ACC112 (cell line): ENCODE measurements at regions not wholly inside any gene's neighbourhood (a gene's known extent, or its start where the extent isn't known, plus 50 kb on each side); places are given as distances from the start of the nearest gene placed in this dataset.
"Not testable (repeated sequence)": the region's sequence is repeated elsewhere in the genome, so short reads cannot be mapped to it uniquely, and the experiment has no call there.

Experiments used
- H2AFZ ChIP-seq: fragments of 200-600 bp; sonication (generic); one replicate; pipeline ENCODE4 v1.6.0; 2017; ENCODE audit warnings: antibody characterized with exemption, low read length; ENCODE audit not compliant: unreplicated experiment
- H3K27ac ChIP-seq: fragments of 200-600 bp; sonication (generic); 2 replicates; pipeline ENCODE4 v1.5.1; 2014; ENCODE audit warnings: low read depth, mild to moderate bottlenecking, antibody characterized with exemption, low read length, moderate library complexity
- H3K27me3 ChIP-seq: fragments of 200-600 bp; sonication (generic); 2 replicates; pipeline ENCODE4 v1.6.1; 2014; ENCODE audit warnings: mild to moderate bottlenecking, antibody characterized with exemption, low read length, moderate library complexity, mixed read lengths; ENCODE audit not compliant: insufficient read depth
- H3K36me3 ChIP-seq: fragments of 200-600 bp; sonication (generic); 2 replicates; pipeline ENCODE4 v1.6.1; 2016; ENCODE audit warnings: mild to moderate bottlenecking, antibody characterized with exemption, low read length, moderate library complexity, mixed read lengths; ENCODE audit not compliant: insufficient read depth
- H3K4me1 ChIP-seq: fragments of 200-600 bp; sonication (generic); one replicate; pipeline ENCODE4 v1.6.1; 2016; ENCODE audit warnings: low read length, mixed read lengths; ENCODE audit not compliant: insufficient read depth, unreplicated experiment, control insufficient read depth
- H3K4me3 ChIP-seq: fragments of 200-600 bp; sonication (generic); 2 replicates; pipeline ENCODE4 v1.5.1; 2014; ENCODE audit warnings: mild to moderate bottlenecking, low read depth, low read length
- H3K79me2 ChIP-seq: fragments of 200-600 bp; sonication (generic); one replicate; pipeline ENCODE4 v1.6.0; 2016; ENCODE audit warnings: low read length; ENCODE audit not compliant: control insufficient read depth, unreplicated experiment, insufficient read depth

- H3K4me1 ChIP-seq, result no peaks in the 10 kb centered on the region
- no peak overlapping the region for H3K27ac ChIP-seq
- H3K79me2 ChIP-seq, result no peaks in the 10 kb centered on the region
- no peaks in the 10 kb centered on the region for H3K27me3 ChIP-seq
- no peaks in the 10 kb centered on the region for H3K36me3 ChIP-seq
- H2AFZ ChIP-seq, result no peak overlapping the region
- no peak overlapping the region for H3K4me3 ChIP-seq
These were observed 481.8 kb downstream of the TFAP2B start for GRCh38 chr6:51300510-51300909.

- Histone ChIP-seq H3K79me2 (no peaks in the 10 kb centered on the region), H3K4me3 (no peak overlapping the region), H3K27me3 (no peaks in the 10 kb centered on the region), H3K4me1 (no peaks in the 10 kb centered on the region), H3K27ac (no peak overlapping the region), H3K36me3 (no peaks in the 10 kb centered on the region), H2AFZ (no peak overlapping the region)
These were observed 483.3 kb downstream of the TFAP2B start for GRCh38 chr6:51301962-51302361.

DNA sequence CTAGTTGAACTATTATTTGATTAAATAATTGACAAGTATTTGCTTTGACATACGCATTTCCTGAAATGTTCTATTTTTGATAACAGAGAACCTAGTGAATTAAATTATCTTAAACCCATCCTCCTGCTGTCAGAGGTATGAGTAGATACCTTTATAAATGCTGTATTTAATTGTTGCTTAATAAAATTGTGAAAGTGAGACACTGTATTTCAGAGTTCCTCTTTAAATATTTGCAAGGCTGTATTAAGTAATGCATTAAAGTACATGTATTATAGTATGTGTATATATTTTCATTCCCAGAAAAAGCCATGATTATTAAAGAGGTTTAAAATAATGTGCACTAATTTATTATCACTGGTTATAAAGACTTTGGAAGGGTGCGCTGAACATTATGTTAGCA lies 483.8 kb downstream of the TFAP2B start:
- Histone ChIP-seq H2AFZ (no peak overlapping the region), H3K27ac (no peak overlapping the region), H3K4me1 (no peaks in the 10 kb centered on the region), H3K36me3 (no peaks in the 10 kb centered on the region), H3K27me3 (no peaks in the 10 kb centered on the region), H3K4me3 (no peak overlapping the region), H3K79me2 (no peaks in the 10 kb centered on the region)

- H3K27me3 ChIP-seq, result no peaks in the 10 kb centered on the region
- no peak overlapping the region for H3K27ac ChIP-seq
- no peaks in the 10 kb centered on the region for H3K79me2 ChIP-seq
- no peak overlapping the region for H2AFZ ChIP-seq
- no peaks in the 10 kb centered on the region for H3K4me1 ChIP-seq
- H3K4me3 ChIP-seq, result no peak overlapping the region
- no peaks in the 10 kb centered on the region for H3K36me3 ChIP-seq
These were observed 484.7 kb downstream of the TFAP2B start for GRCh38 chr6:51303338-51303737.

- Histone ChIP-seq H3K27me3 (no peaks in the 10 kb centered on the region), H3K27ac (no peak overlapping the region), H3K79me2 (no peaks in the 10 kb centered on the region), H2AFZ (no peak overlapping the region), H3K4me1 (no peaks in the 10 kb centered on the region), H3K4me3 (no peak overlapping the region), H3K36me3 (no peaks in the 10 kb centered on the region)
These were observed 496.3 kb downstream of the TFAP2B start for GRCh38 chr6:51314965-51315364.

DNA sequence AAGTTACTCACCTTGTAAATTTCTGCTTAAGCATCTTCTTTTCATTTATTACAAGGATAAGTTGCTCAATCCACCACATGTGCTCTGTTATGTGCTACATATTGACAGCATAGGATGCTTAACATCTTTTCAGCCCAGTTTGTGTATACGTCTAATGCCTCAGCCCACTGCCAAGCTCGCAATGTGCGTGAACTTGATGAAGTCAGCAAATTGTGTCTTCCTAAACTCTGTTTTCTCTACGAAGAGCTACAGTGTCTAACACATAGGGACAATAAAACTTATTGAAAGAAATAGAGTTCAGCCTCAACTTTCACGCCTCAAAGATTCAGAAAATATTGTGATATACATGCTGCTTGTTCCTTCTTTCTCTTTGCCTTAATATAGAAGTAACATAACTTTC lies 500.0 kb downstream of the TFAP2B start:
- Histone ChIP-seq H3K27ac (no peak overlapping the region), H3K27me3 (no peaks in the 10 kb centered on the region), H2AFZ (no peak overlapping the region), H3K79me2 (no peaks in the 10 kb centered on the region), H3K4me1 (no peaks in the 10 kb centered on the region), H3K4me3 (no peak overlapping the region), H3K36me3 (no peaks in the 10 kb centered on the region)

DNA sequence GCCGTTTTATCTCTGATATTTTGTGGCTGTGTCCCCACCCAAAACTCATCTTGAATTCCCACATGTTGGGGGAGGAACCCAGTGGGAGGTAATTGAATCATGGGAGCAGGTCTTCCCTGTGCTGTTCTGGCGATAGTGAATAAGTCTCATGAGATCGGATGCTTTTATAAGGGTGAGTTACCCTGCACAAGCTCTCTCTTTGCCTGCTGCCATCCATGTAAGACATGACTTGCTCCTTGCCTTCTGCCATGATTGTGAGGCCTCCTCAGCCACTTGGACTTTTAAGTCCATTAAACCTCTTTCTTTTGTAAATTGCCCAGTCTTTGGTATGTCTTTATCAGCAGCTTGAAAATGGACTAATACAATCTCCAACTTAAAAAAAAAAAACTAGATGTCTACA lies 502.8 kb downstream of the TFAP2B start:
- H3K27me3 ChIP-seq, H3K36me3 ChIP-seq, H2AFZ ChIP-seq, H3K4me3 ChIP-seq, H3K4me1 ChIP-seq, H3K79me2 ChIP-seq, H3K27ac ChIP-seq: not testable (repeated sequence)

GRCh38 chr6:51322505-51322904 lies 503.8 kb downstream of the TFAP2B start:
- H3K79me2 ChIP-seq, result no peaks in the 10 kb centered on the region
- H3K4me1 ChIP-seq, result no peaks in the 10 kb centered on the region
- no peaks in the 10 kb centered on the region for H3K36me3 ChIP-seq
- H3K4me3 ChIP-seq, result no peak overlapping the region
- H3K27ac ChIP-seq, result no peak overlapping the region
- no peak overlapping the region for H2AFZ ChIP-seq
- H3K27me3 ChIP-seq, result no peaks in the 10 kb centered on the region

DNA sequence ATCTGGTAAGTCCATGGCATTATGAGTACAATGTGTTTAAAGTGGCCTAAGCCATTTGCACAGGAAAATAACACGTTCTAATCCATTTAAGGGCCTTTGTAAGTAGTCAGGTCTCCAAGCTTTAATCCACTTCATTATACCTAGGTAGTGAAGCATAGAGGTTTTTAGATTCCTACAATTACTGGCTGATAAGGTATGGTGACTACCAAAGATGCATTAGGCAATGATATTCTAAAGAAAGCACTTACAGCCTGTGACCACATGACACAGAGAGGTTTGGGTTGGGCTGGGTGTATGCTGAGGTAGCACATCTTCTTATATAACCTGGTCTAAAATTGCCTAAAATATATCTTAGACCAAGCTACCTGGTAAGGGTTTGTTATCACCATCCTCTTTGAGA lies 504.4 kb downstream of the TFAP2B start:
- Histone ChIP-seq H3K27me3 (no peaks in the 10 kb centered on the region), H3K36me3 (no peaks in the 10 kb centered on the region), H2AFZ (no peak overlapping the region), H3K27ac (no peak overlapping the region), H3K4me1 (no peaks in the 10 kb centered on the region), H3K4me3 (no peak overlapping the region), H3K79me2 (no peaks in the 10 kb centered on the region)

- Histone ChIP-seq H3K27ac (no peak overlapping the region), H3K4me1 (no peaks in the 10 kb centered on the region), H3K4me3 (no peak overlapping the region), H2AFZ (no peak overlapping the region), H3K27me3 (no peaks in the 10 kb centered on the region), H3K36me3 (no peaks in the 10 kb centered on the region), H3K79me2 (no peaks in the 10 kb centered on the region)
These were observed 512.3 kb downstream of the TFAP2B start for GRCh38 chr6:51330971-51331370.

DNA sequence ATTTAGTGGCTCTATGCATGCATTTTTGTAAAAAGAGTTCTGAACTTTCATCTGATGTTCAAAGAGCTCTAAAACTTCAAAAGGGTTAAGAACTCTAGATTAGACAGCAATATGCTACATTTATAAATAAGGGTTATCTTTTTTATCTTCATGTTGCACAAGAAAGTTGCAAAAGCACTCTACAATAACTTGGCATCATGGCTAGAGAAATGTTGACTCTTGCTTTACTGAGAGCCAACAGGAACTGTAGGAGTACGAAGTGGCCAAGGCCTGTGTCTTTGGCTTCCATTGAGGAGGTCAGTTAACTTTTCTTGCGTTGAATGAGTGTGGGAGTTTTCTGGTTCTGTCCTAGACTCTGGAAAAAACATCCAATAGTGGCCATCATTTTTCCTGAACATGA lies 516.9 kb downstream of the TFAP2B start:
- H3K79me2 ChIP-seq, result no peaks in the 10 kb centered on the region

DNA sequence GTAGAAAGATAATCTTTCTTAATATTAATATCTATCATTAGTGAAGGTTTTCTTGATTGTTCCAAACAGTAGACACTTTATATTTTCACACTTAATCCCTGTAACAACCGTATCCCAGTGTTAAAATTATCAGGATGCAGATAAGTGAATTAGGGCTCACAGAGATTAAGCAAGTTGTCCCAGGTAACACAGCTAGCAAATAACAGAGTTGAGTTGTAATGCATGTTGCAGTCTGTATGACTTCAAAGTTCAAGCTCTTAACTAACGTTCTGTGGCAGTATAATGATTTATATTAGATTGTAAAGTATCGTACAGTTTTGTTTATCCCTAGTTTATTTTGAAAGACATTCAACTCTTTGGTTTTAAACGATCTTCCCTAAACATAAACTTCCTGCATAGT lies 517.5 kb downstream of the TFAP2B start:
- no peaks in the 10 kb centered on the region for H3K27me3 ChIP-seq
- no peak overlapping the region for H3K4me3 ChIP-seq
- no peak overlapping the region for H3K27ac ChIP-seq
- no peak overlapping the region for H2AFZ ChIP-seq
- no peaks in the 10 kb centered on the region for H3K4me1 ChIP-seq
- no peaks in the 10 kb centered on the region for H3K79me2 ChIP-seq
- no peaks in the 10 kb centered on the region for H3K36me3 ChIP-seq

More for the DNA sequence above, 516.9 kb downstream of the TFAP2B start:
- H2AFZ ChIP-seq, result no peak overlapping the region
- H3K4me1 ChIP-seq, result no peaks in the 10 kb centered on the region
- H3K36me3 ChIP-seq, result no peaks in the 10 kb centered on the region
- H3K27ac ChIP-seq, result no peak overlapping the region
- H3K27me3 ChIP-seq, result no peaks in the 10 kb centered on the region
- H3K4me3 ChIP-seq, result no peak overlapping the region
